LNCaP clone FGC (cell line): ENCODE measurements at regions not wholly inside any gene's neighbourhood (a gene's known extent, or its start where the extent isn't known, plus 50 kb on each side); places are given as distances from the start of the nearest gene placed in this dataset.

Experiments
- DNase-seq: peaks from one replicate; pipeline ENCODE4 v3.0.0-alpha.2; 2011; ENCODE audit warnings: low read depth
- H3K4me3 ChIP-seq: 2 replicates; pipeline ENCODE4 v1.5.1; 2011; ENCODE audit warnings: mild to moderate bottlenecking, low read depth, low read length, control low read depth
- CTCF ChIP-seq: IDR thresholded peaks from 2 replicates; pipeline ENCODE4 v1.5.1; 2012; ENCODE audit warnings: mild to moderate bottlenecking; ENCODE audit not compliant: control insufficient read depth, insufficient read depth; ENCODE audit errors: extremely low read depth

- peak; percentile 5; the same call in 1 of the 2 replicates for TF ChIP-seq CTCF
- no peak overlapping the region for H3K4me3 ChIP-seq
- DNase-seq, result no peak
Measured at GRCh38 chr5:162699361-162699760, 631.8 kb downstream of the GABRG2 start.

GRCh38 chr5:162703914-162704313 is 636.3 kb downstream of the GABRG2 start:
- no peak for TF ChIP-seq CTCF
- no peak for DNase-seq
- no peak overlapping the region for H3K4me3 ChIP-seq

- no peak for TF ChIP-seq CTCF
- H3K4me3 ChIP-seq, result no peak overlapping the region
- DNase-seq, result no peak
Measured at GRCh38 chr5:162711244-162711643, 643.7 kb downstream of the GABRG2 start.

- H3K4me3 ChIP-seq, result no peak overlapping the region
- no peak for TF ChIP-seq CTCF
- DNase-seq, result no peak
Measured at GRCh38 chr5:162719720-162720119, 652.1 kb downstream of the GABRG2 start.

GRCh38 chr5:162721125-162721524 is 653.6 kb downstream of the GABRG2 start:
- DNase-seq, result no peak
- no peak overlapping the region for H3K4me3 ChIP-seq
- TF ChIP-seq CTCF, result no peak

GRCh38 chr5:162752612-162753011 is 684.8 kb upstream of the CCNG1 start:
- no peak for TF ChIP-seq CTCF
- no peak overlapping the region for H3K4me3 ChIP-seq

GRCh38 chr5:162762119-162762518 is 675.3 kb upstream of the CCNG1 start:
- no peak overlapping the region for H3K4me3 ChIP-seq
- no peak for TF ChIP-seq CTCF
- DNase-seq, result no peak

More at GRCh38 chr5:162752612-162753011, 684.8 kb upstream of the CCNG1 start:
- DNase-seq, result no peak
